Suprapubic skin (tissue), 3 donors: ENCODE measurements at regions not wholly inside any gene's neighbourhood (a gene's known extent, or its start where the extent isn't known, plus 50 kb on each side); places are given as distances from the start of the nearest gene placed in this dataset.

Source experiments
- CTCF ChIP-seq, 2 donors: fragments of 200-600 bp in 1 of 2; fragments of 450-650 bp in 1 of 2; sonication (generic) in 1 of 2; IDR thresholded peaks; one replicate each; pipeline ENCODE4 v1.5.1; 2016 to 2019; ENCODE audit warnings: antibody characterized with exemption in 2 of 2, mild to moderate bottlenecking in 1 of 2, moderate library complexity in 1 of 2
- EP300 ChIP-seq: sonication (generic); formaldehyde crosslinking; IDR thresholded peaks from one replicate; pipeline ENCODE4 v1.6.1; 2017; ENCODE audit warnings: antibody characterized with exemption

- no peak for TF ChIP-seq CTCF (IDR thresholded peaks at IDR 0.05)
- no peak for TF ChIP-seq EP300
Observed at GRCh38 chr12:34371050-34371449, 348.8 kb downstream of the ALG10 start.
